GM10248 (cell line): ENCODE measurements at regions not wholly inside any gene's neighbourhood (a gene's known extent, or its start where the extent isn't known, plus 50 kb on each side); places are given as distances from the start of the nearest gene placed in this dataset.

Source experiments
- CTCF ChIA-PET: fragments of 300-600 bp; sonication (Branson Sonifier 250); formaldehyde crosslinking; extraction: SDS; loops from one replicate; lab custom pipeline; 2021; ENCODE audit warnings: antibody characterized with exemption; lab: Yijun Ruan, JAX
- POLR2A ChIA-PET: fragments of 350-650 bp; sonication (Branson Sonifier 250); formaldehyde crosslinking; extraction: SDS; loops from one replicate; lab custom pipeline; 2020; ENCODE audit warnings: antibody characterized with exemption; lab: Yijun Ruan, JAX
- DNase-seq: peaks from one replicate; pipeline ENCODE4 v3.0.0; 2012; ENCODE audit errors: extremely low spot score
- TF ChIP-seq, protein P1 (sequence below): IDR thresholded peaks from 2 replicates; pipeline ENCODE4 v1.5.1; 2012; ENCODE audit warnings: mild to moderate bottlenecking, low read depth; ENCODE audit errors: extremely low read depth, missing control alignments, control extremely low read depth

DNA sequence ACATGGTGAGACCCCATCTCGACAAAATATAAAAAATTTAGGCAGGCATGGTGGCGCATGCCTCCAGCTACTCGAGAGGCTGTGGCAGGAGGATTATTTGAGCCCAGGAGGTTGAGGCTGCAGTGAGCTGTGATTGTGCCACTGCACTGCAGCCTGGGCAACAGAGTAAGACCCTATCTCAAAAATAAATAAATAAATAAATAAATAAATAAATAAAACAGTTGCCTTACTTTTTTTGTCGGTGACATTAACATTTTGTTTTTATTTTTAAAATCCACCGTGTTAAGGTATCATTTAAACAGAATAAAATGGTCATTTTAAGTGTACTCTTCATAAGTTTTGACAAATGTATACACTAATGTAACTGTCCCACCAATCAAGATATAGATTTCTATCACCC is 57.0 kb downstream of the RASL11A start:
- no peak for DNase-seq
- POLR2A ChIA-PET, result no interaction called here
- CTCF ChIA-PET, result interaction anchor here (1.1 to 1.2 kb wide), 2 partner anchors 12 to 32 kb away, joined by 3 to 4 read pairs; no protein-coding TSS in a partner anchor
- TF ChIP-seq, protein P1, sequence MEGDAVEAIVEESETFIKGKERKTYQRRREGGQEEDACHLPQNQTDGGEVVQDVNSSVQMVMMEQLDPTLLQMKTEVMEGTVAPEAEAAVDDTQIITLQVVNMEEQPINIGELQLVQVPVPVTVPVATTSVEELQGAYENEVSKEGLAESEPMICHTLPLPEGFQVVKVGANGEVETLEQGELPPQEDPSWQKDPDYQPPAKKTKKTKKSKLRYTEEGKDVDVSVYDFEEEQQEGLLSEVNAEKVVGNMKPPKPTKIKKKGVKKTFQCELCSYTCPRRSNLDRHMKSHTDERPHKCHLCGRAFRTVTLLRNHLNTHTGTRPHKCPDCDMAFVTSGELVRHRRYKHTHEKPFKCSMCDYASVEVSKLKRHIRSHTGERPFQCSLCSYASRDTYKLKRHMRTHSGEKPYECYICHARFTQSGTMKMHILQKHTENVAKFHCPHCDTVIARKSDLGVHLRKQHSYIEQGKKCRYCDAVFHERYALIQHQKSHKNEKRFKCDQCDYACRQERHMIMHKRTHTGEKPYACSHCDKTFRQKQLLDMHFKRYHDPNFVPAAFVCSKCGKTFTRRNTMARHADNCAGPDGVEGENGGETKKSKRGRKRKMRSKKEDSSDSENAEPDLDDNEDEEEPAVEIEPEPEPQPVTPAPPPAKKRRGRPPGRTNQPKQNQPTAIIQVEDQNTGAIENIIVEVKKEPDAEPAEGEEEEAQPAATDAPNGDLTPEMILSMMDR, result no peak

DNA sequence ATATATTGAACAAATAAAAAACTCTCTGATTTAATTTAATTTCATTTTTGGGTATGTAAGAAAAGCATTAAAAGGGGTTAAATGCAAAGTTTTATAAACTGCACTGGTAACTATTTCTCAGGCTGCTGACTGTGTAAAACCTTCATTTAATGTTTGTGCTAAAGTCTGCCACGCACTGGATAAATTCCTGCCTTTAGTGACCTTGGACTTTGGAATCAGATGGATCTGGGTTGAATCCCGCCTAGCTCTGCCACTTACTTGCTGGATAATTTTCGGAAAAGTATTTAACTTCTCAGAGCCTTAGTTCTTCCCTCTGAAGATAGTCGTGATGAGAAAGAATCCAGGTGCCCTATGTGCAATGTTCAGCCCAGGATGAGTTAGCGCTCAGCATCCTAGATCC is 58.6 kb downstream of the RASL11A start:
- POLR2A ChIA-PET, result no interaction called here
- CTCF ChIA-PET, result no interaction called here
- no peak for DNase-seq
- TF ChIP-seq, protein P1, result no peak

DNA sequence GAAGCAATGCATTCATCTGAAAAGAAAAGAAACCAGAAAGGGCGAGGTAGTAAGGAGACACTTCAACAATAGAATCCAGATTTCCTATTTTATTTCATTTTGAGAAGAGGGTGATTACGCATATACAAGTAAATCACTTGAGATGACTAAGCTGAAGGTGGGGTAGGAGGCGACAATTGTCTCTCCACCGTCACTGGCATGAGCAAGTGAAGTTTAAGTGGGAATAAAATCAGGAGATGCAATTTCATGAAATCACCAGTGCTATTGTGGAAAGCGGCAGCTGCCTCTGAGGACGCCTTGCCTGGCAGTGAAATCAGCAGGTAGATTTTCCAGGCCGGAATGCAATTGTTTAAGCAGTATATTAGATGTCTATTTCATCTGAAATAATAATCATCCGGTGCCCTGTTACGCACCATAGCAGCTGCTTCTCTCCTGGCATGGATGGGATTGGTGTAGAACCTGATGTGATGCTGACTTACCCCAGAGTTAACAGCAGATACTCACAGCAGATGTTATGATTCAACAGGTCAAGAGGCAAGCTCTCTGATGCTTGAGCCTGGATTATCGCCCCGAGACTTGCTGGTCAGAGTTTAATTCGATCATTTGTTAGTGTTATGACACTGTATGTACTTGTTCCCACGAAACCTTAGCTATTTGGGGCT is 64.3 kb downstream of the RASL11A start:
- TF ChIP-seq, protein P1, result no peak
- ChIA-PET POLR2A (no interaction called here), CTCF (interaction anchor here (0.9 to 1.5 kb wide), 4 partner anchors 8 to 492 kb away, joined by 3 to 4 read pairs (median 3); no protein-coding TSS in a partner anchor)
- DNase-seq, result no peak

DNA sequence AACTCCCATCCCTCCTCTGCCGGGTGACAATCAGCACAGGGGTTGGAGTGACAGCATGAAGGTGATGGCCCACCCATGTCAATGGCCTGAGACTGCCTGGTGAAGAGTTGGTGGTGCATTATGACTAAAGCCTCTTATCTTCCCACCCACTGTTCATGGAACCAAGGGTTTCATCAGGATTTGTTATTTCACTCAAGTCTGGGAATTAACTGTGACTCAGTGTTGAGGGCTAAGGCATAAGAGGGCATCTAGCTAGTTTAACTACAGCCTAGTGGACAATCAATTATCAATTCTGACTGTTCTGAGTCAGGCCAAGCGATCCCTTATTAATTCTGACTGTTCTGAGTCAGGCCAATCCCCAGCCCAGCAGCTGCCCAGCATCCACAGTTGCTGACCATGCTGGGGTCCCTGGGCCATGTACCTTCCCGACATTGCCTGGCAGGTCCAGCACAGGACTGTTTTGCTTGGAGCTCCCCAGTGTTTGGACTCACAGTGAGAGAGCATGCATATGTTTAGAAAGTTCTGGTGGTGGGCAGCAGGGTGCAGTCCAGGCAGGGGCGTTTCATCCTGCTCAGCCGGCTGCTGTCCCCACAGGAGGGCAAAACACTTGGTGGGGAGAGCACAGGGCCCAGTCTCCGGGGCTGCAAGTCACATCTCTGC is 65.5 kb downstream of the RASL11A start:
- CTCF ChIA-PET, result interaction anchor here (1.0 to 1.8 kb wide), 5 partner anchors 11 to 384 kb away, joined by 3 to 8 read pairs (median 3); no protein-coding TSS in a partner anchor
- TF ChIP-seq, protein P1, result no peak
- POLR2A ChIA-PET, result no interaction called here
- no peak for DNase-seq

DNA sequence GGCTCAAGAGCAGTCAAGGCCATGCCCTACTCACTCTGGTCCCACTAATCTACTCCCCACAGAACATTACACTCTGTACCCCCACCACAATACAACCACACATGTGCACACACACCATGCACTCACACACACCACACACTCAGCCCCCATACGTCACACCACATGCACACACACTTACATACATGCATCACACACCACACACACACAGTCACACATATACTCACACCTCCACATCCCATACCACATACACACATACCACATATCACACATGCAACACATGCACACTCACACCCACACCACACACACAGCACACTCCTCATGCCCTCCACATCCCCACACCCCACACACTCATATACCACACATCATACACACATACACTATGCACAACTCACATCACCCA is 67.6 kb downstream of the RASL11A start:
- ChIA-PET CTCF (interaction anchor here (0.9 to 15.5 kb wide), 6 partner anchors 15 to 353 kb away, joined by 3 to 192 read pairs (median 8); no protein-coding TSS in a partner anchor), POLR2A (no interaction called here)
- TF ChIP-seq, protein P1, result no peak
- DNase-seq, result no peak

DNA sequence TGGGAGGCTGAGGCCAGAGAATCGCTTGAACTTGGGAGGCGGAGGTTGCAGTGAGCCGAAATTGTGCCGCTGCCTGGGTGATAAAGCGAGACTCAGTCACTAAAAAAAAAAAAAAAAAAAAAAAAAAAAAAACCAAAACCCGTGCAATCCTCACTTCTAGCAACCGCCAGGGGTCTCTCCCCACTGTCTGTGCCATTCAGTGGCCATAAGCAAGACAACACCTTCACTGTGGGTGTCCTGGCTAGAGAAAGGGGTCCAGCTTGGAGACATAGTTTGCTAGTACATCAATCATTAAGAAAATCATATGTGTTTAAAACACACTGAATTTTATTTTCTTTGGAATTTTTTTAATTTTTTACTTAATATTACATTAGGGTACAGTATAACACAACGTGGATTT is 68.2 kb downstream of the RASL11A start:
- TF ChIP-seq, protein P1, result peak; percentile 8
- ChIA-PET POLR2A (no interaction called here), CTCF (interaction anchor here (1.2 to 15.5 kb wide), 6 partner anchors 9 to 353 kb away, joined by 3 to 192 read pairs (median 7); no protein-coding TSS in a partner anchor)
- DNase-seq, result no peak
